ENCODE measurements at regions not wholly inside any gene's neighbourhood (a gene's known extent, or its start where the extent isn't known, plus 50 kb on each side); places are given as distances from the start of the nearest gene placed in this dataset.
"Not testable (repeated sequence)": the region's sequence is repeated elsewhere in the genome, so short reads cannot be mapped to it uniquely, and the experiment has no call there.

- CTCF ChIA-PET (ENCODE audit: unreplicated experiment): no interaction called here
- no peaks in the 10 kb centered on the region for H3K9me2 ChIP-seq (ENCODE audit: insufficient read depth, low read length)
- H3K4me1 ChIP-seq (ENCODE audit: insufficient read depth, low read length, poor library complexity, severe bottlenecking): peaks cover 23% of the 10 kb centered on the region
- no peak for TF ChIP-seq EZH2phosphoT487 (IDR thresholded peaks at IDR 0.05; ENCODE audit: borderline replicate concordance, low read depth, low read length)
- TF ChIP-seq, protein P1, sequence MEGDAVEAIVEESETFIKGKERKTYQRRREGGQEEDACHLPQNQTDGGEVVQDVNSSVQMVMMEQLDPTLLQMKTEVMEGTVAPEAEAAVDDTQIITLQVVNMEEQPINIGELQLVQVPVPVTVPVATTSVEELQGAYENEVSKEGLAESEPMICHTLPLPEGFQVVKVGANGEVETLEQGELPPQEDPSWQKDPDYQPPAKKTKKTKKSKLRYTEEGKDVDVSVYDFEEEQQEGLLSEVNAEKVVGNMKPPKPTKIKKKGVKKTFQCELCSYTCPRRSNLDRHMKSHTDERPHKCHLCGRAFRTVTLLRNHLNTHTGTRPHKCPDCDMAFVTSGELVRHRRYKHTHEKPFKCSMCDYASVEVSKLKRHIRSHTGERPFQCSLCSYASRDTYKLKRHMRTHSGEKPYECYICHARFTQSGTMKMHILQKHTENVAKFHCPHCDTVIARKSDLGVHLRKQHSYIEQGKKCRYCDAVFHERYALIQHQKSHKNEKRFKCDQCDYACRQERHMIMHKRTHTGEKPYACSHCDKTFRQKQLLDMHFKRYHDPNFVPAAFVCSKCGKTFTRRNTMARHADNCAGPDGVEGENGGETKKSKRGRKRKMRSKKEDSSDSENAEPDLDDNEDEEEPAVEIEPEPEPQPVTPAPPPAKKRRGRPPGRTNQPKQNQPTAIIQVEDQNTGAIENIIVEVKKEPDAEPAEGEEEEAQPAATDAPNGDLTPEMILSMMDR (conservative IDR thresholded peaks at IDR 0.05; ENCODE audit: low read length): no peak
- DNase-seq (ENCODE audit: low spot score): no peak
- POLR2A ChIA-PET: no interaction called here
- no peaks in the 10 kb centered on the region for H3K36me3 ChIP-seq (ENCODE audit: insufficient read depth, low read length)
- no peaks in the 10 kb centered on the region for H4K20me1 ChIP-seq (ENCODE audit: insufficient read depth, low read length)
- H3K79me2 ChIP-seq (ENCODE audit: insufficient read depth, low read depth, low read length): no peaks in the 10 kb centered on the region
- H2AFZ ChIP-seq (ENCODE audit: low read length): no peak overlapping the region
- H3K27ac ChIP-seq (ENCODE audit: low read depth, low read length, poor library complexity, severe bottlenecking): no peak overlapping the region
- no peak overlapping the region for H3K4me2 ChIP-seq (ENCODE audit: low read length)
- H3K4me3 ChIP-seq (ENCODE audit: low read depth, low read length, poor library complexity, severe bottlenecking): no peak overlapping the region
- no TSS peak for BruUV-seq (replicated peaks)
- intact Hi-C loops (cut with micrococcal nuclease; ENCODE audit: unreplicated experiment): no loop called here
- no peaks in the 10 kb centered on the region for H3K9me3 ChIP-seq (ENCODE audit: low read length)
Measured at GRCh38 chr22:23499845-23500500, 80.1 kb downstream of the IGLL1 start.

GRCh38 chr22:23498811-23499798 lies 81.0 kb downstream of the IGLL1 start:
- BruUV-seq (replicated peaks): no TSS peak

DNA sequence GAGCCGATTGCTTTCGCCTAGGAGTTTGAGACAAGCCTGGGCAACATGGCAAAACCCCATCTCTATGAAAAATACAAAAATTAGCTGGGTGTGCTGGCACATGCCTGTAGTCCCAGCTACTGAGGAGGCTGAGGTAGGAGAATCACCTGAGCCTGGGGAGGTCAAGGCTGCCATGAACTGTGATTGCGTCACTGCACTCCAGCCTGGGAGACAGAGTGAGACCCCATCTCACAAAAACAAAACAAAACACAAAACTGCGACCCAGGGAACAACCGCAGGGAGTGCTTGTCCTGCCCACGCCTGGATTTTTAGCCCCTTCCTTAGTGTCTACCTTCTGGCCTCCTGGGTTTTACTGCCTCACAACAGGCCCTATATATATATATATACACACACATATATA lies 82.2 kb downstream of the IGLL1 start:
- CTCF ChIA-PET (ENCODE audit: unreplicated experiment); DNase-seq (ENCODE audit: low spot score); H4K20me1 ChIP-seq (ENCODE audit: insufficient read depth, low read length); BruUV-seq (replicated peaks); H3K4me1 ChIP-seq (ENCODE audit: insufficient read depth, low read length, poor library complexity, severe bottlenecking); H3K27ac ChIP-seq (ENCODE audit: low read depth, low read length, poor library complexity, severe bottlenecking); POLR2A ChIA-PET; H3K79me2 ChIP-seq (ENCODE audit: insufficient read depth, low read depth, low read length); H3K4me3 ChIP-seq (ENCODE audit: low read depth, low read length, poor library complexity, severe bottlenecking); H2AFZ ChIP-seq (ENCODE audit: low read length); H3K4me2 ChIP-seq (ENCODE audit: low read length); H3K9me2 ChIP-seq (ENCODE audit: insufficient read depth, low read length); H3K9me3 ChIP-seq (ENCODE audit: low read length); H3K36me3 ChIP-seq (ENCODE audit: insufficient read depth, low read length): not testable (repeated sequence)
- intact Hi-C loops (cut with micrococcal nuclease; ENCODE audit: unreplicated experiment): loop anchor here (2.0 kb wide), 1 partner anchor 23 kb away; no protein-coding TSS in a partner anchor

More at GRCh38 chr22:23498811-23499798, 81.0 kb downstream of the IGLL1 start:
- TF ChIP-seq, protein P1 (conservative IDR thresholded peaks at IDR 0.05; ENCODE audit: low read length): no peak
- no peak for TF ChIP-seq EZH2phosphoT487 (IDR thresholded peaks at IDR 0.05; ENCODE audit: borderline replicate concordance, low read depth, low read length)
- Histone ChIP-seq H3K27ac (ENCODE audit: low read depth, low read length, poor library complexity, severe bottlenecking) (no peak overlapping the region), H3K9me2 (ENCODE audit: insufficient read depth, low read length) (no peaks in the 10 kb centered on the region), H3K4me1 (ENCODE audit: insufficient read depth, low read length, poor library complexity, severe bottlenecking) (peaks cover 14% of the 10 kb centered on the region), H3K4me3 (ENCODE audit: low read depth, low read length, poor library complexity, severe bottlenecking) (no peak overlapping the region), H3K79me2 (ENCODE audit: insufficient read depth, low read depth, low read length) (no peaks in the 10 kb centered on the region), H2AFZ (ENCODE audit: low read length) (no peak overlapping the region), H3K9me3 (ENCODE audit: low read length) (no peaks in the 10 kb centered on the region), H3K4me2 (ENCODE audit: low read length) (no peak overlapping the region), H4K20me1 (ENCODE audit: insufficient read depth, low read length) (no peaks in the 10 kb centered on the region), H3K36me3 (ENCODE audit: insufficient read depth, low read length) (no peaks in the 10 kb centered on the region)
- DNase-seq (ENCODE audit: low spot score): no peak
- ChIA-PET CTCF (ENCODE audit: unreplicated experiment) (no interaction called here), POLR2A (no interaction called here)
- intact Hi-C loops (cut with micrococcal nuclease; ENCODE audit: unreplicated experiment): no loop called here

Measured in OCI-LY7 (cell line).